GM12878 (cell line): ENCODE measurements at regions not wholly inside any gene's neighbourhood (a gene's known extent, or its start where the extent isn't known, plus 50 kb on each side); places are given as distances from the start of the nearest gene placed in this dataset.

Experiments used
- ATAC-seq: fragments of 200-7000 bp; cut with Tn5 transposase; 3 replicates; pipeline ENCODE4 v1.9.1; 2020; ENCODE audit warnings: mild to moderate bottlenecking, moderate library complexity
- BruUV-seq: library from RNA; stranded (reverse); fragments of 400-500 nt; replicated peaks from 2 replicates; lab custom pipeline; 2021; lab: Mats Ljungman, UMichigan
- CTCF ChIA-PET: fragments of 300-600 bp; sonication (Branson Sonifier 250); formaldehyde crosslinking; extraction: SDS; loops from one replicate; lab custom pipeline; 2021; ENCODE audit warnings: inconsistent platforms; lab: Yijun Ruan, JAX
- POLR2A ChIA-PET: fragments of 350-600 bp; formaldehyde crosslinking; extraction: SDS; loops from one replicate; lab custom pipeline; 2021; ENCODE audit warnings: inconsistent platforms; lab: Charles Lee
- RAD21 ChIA-PET: fragments of 300-600 bp; sonication (Branson Sonifier 250); formaldehyde crosslinking; loops from one replicate; lab custom pipeline; 2023; ENCODE audit warnings: antibody characterized with exemption; ENCODE audit not compliant: unreplicated experiment; lab: Charles Lee
- SMC1A ChIA-PET: fragments of 300-600 bp; sonication (Branson Sonifier 250); formaldehyde crosslinking; loops from one replicate; lab custom pipeline; 2023; ENCODE audit not compliant: unreplicated experiment, uncharacterized antibody; lab: Charles Lee
- DNase-seq: peaks from one replicate; pipeline ENCODE4 v3.0.0-alpha.2; 2011; ENCODE audit warnings: low read depth, low spot score
- FAIRE-seq: peaks from 3 replicates; lab custom pipeline; 2011; peaks lifted over from hg19 to GRCh38; lab: Jason Lieb, UNC
- H2AFZ ChIP-seq: 2 replicates; pipeline ENCODE4 v1.6.0; 2011; ENCODE audit warnings: low read depth, low read length, control low read depth; ENCODE audit not compliant: control insufficient read depth
- H3K27ac ChIP-seq: 2 replicates; pipeline ENCODE4 v1.5.1; 2011; ENCODE audit warnings: control low read depth; ENCODE audit not compliant: control insufficient read depth, insufficient read depth
- H3K27me3 ChIP-seq, 2 experiments: replicated peaks in 1 of 2; 2 replicates each; pipeline versions ENCODE4 v1.6.0 to v1.6.1; 2011; ENCODE audit warnings: low read length in 1 of 2; ENCODE audit not compliant: control insufficient read depth in 2 of 2, insufficient read depth in 2 of 2
- H3K36me3 ChIP-seq, 2 experiments: 2 replicates each; pipeline ENCODE4 v1.5.1; 2011; ENCODE audit warnings: low read length in 1 of 2; ENCODE audit not compliant: control insufficient read depth in 2 of 2, insufficient read depth in 2 of 2
- H3K4me1 ChIP-seq: 2 replicates; pipeline ENCODE4 v1.6.1; 2011; ENCODE audit warnings: mild to moderate bottlenecking, low read length, moderate library complexity, mixed read lengths; ENCODE audit not compliant: control insufficient read depth, insufficient read depth
- H3K4me2 ChIP-seq: 2 replicates; pipeline ENCODE4 v1.6.0; 2011; ENCODE audit warnings: control low read depth; ENCODE audit not compliant: control insufficient read depth, insufficient read depth
- H3K4me3 ChIP-seq: fragments of 200-600 bp; sonication (generic); 2 replicates; pipeline ENCODE4 v1.5.1; 2016
- H3K79me2 ChIP-seq: 2 replicates; pipeline ENCODE4 v1.6.0; 2011; ENCODE audit warnings: low read length; ENCODE audit not compliant: control insufficient read depth, insufficient read depth
- H3K9ac ChIP-seq: 2 replicates; pipeline ENCODE4 v1.8.0; 2011; ENCODE audit warnings: low read length, control low read depth, mixed read lengths; ENCODE audit not compliant: control insufficient read depth, insufficient read depth
- H3K9me3 ChIP-seq: replicated peaks from 3 replicates; pipeline ENCODE4 v1.5.1; 2011; ENCODE audit warnings: mild to moderate bottlenecking, low read length; ENCODE audit not compliant: control insufficient read depth, insufficient read depth
- H4K20me1 ChIP-seq: 2 replicates; pipeline ENCODE4 v1.6.0; 2011; ENCODE audit not compliant: control insufficient read depth, insufficient read depth
- CBX3 ChIP-seq: fragments of 200-600 bp; sonication (generic); IDR thresholded peaks from 2 replicates; pipeline ENCODE4 v1.6.1; 2016; ENCODE audit warnings: low read depth, borderline replicate concordance
- ESRRA ChIP-seq: IDR thresholded peaks from 2 replicates; pipeline ENCODE4 v1.6.1; 2012; ENCODE audit warnings: mild to moderate bottlenecking, low read length, improper control_type of control experiment
- JUNB ChIP-seq: IDR thresholded peaks from 2 replicates; pipeline ENCODE4 v1.6.1; 2016; ENCODE audit warnings: antibody characterized with exemption, mild to moderate bottlenecking
- KAT2A ChIP-seq: conservative IDR thresholded peaks from 2 replicates; pipeline ENCODE4 v1.6.1; 2011; ENCODE audit warnings: low read depth, low read length; ENCODE audit not compliant: control insufficient read depth
- NFXL1 ChIP-seq: fragments of 450-650 bp; IDR thresholded peaks from 2 replicates; pipeline ENCODE4 v1.6.1; 2017; ENCODE audit warnings: antibody characterized with exemption, mild to moderate bottlenecking, borderline replicate concordance
- NFYA ChIP-seq: IDR thresholded peaks from 2 replicates; pipeline ENCODE4 v1.6.1; 2011; ENCODE audit warnings: low read depth, mild to moderate bottlenecking, low read length, improper control_type of control experiment, borderline replicate concordance
- SIN3A ChIP-seq: IDR thresholded peaks from 2 replicates; pipeline ENCODE4 v1.6.1; 2012; ENCODE audit warnings: low read depth, low read length, improper control_type of control experiment
- SP1 ChIP-seq: IDR thresholded peaks from one replicate; pipeline ENCODE4 v1.6.1; 2011; ENCODE audit warnings: low read depth, low read length
- SREBF1 ChIP-seq: IDR thresholded peaks from 2 replicates; pipeline ENCODE4 v1.6.1; 2012; ENCODE audit warnings: mild to moderate bottlenecking, low read length
- SRF ChIP-seq, 2 experiments: IDR thresholded peaks; 2 replicates each; pipeline ENCODE4 v1.6.1; 2011; ENCODE audit warnings: low read depth in 2 of 2, low read length in 2 of 2, mild to moderate bottlenecking in 1 of 2, moderate library complexity in 1 of 2
- STAT1 ChIP-seq: fragments of 450-650 bp; conservative IDR thresholded peaks from 2 replicates; pipeline ENCODE4 v1.6.1; 2014; ENCODE audit warnings: antibody characterized with exemption, mild to moderate bottlenecking
- TAF1 ChIP-seq: IDR thresholded peaks from 2 replicates; pipeline ENCODE4 v1.6.1; 2011; ENCODE audit warnings: mild to moderate bottlenecking, low read depth, low read length, borderline replicate concordance
- TCF7 ChIP-seq: IDR thresholded peaks from 2 replicates; pipeline ENCODE4 v1.6.1; 2014; ENCODE audit warnings: antibody characterized with exemption, borderline replicate concordance
- ZZZ3 ChIP-seq: IDR thresholded peaks from 2 replicates; pipeline ENCODE4 v1.6.1; 2011; ENCODE audit warnings: low read depth; ENCODE audit not compliant: control insufficient read depth, insufficient read length
- WGBS: methylation state at CpG from one replicate; pipeline ENCODE4 v1.1.6; 2016; ENCODE audit warnings: low lambda C conversion rate; ENCODE audit not compliant: insufficient replicate concordance, insufficient coverage; ENCODE audit errors: missing lambda C conversion rate; 5-methylcytosine and 5-hydroxymethylcytosine counted together
- in situ Hi-C: fragments of 300-500 bp; cut with MboI; formaldehyde crosslinking; loops from 9 replicates; pipeline ENCODE4 v1.14.3; 2018; ENCODE audit warnings: mixed read lengths
- intact Hi-C: fragments of 100-400 bp; cut with micrococcal nuclease; formaldehyde crosslinking; loops from one replicate; pipeline ENCODE4 v1.14.2; 2022; ENCODE audit not compliant: unreplicated experiment
- TF ChIP-seq, protein P1 (sequence below): fragments of 450-650 bp; IDR thresholded peaks from 2 replicates; pipeline ENCODE4 v1.6.1; 2017; ENCODE audit warnings: mild to moderate bottlenecking, moderate library complexity
- TF ChIP-seq, protein P2 (sequence below): IDR thresholded peaks from 2 replicates; pipeline ENCODE4 v1.6.1; 2012; ENCODE audit warnings: low read depth, low read length, improper control_type of control experiment

DNA sequence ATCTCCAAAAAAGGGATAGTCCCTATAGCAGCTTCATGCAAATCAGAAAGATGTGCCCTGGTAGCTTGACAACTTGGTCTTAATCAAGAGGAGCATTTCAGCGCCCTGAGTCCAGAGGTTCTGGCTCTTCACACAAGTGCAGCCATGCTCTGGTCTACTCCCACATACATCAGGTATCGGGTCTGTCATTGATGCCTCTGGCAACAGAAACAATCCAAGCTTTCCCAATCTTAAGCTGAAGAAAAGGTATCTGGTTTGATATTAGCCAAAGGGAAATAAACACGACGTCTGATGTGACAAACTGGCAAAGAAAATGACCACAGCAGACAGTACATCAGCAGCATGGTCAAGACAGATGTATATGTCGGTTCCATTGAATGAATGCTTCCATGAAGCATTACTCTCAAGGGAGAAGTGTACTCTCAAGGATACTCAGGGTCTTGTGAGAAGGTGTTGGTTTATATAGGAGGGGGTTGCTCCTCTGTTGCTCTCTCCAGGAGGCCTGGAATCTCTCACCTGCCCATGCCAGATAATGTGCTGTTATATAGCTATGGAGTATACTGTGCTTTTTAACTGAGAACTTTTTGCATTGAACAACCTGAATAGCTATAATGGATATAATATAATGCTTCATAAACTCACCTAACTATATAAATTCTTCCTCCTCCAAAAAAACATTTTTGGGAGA is 879.6 kb upstream of the PCDH10 start (continued):
- TF ChIP-seq TCF7 (no peak), SIN3A (no peak), CBX3 (no peak), TAF1 (no peak), KAT2A (no peak), STAT1 (no peak), NFYA (no peak), SRF (IDR thresholded peaks at IDR 0.05; ENCODE audit: low read depth in 2 of 2, low read length in 2 of 2) (no peak), ESRRA (no peak)

DNA sequence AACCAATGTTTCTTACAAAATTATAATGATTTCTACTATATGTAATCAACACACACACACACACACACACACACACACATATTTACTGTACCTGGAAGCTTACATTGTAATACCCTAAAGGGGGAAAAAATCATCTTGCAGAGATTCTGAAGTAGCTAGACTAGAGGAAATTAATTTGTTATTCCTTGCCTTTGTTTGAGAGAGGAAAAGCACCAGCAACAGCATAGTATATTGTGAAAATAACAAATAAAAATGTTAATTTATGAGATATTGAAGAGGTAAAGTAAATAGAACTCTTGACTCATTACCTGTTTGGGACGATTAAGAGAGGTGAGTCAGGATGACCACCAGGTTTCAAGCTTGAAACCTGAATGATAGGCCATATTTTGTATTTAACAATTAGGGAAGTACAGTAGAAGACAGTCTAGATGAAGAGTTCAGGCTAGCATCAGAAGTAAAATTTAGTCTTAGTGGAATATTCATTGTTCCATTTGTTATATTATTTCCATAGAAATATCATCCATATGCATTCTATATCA is 873.4 kb upstream of the PCDH10 start:
- in situ Hi-C loops (no loop called here), intact Hi-C loops (no loop called here)
- DNase-seq (no peak), FAIRE-seq (no peak), ATAC-seq (no peak)
- Histone ChIP-seq H4K20me1 (no peaks in the 10 kb centered on the region), H3K27me3 (no peaks in the 10 kb centered on the region), H3K36me3 (no peaks in the 10 kb centered on the region), H3K9me3 (no peaks in the 10 kb centered on the region), H2AFZ (no peak overlapping the region), H3K27ac (no peak overlapping the region), H3K4me3 (no peak overlapping the region), H3K4me1 (no peaks in the 10 kb centered on the region), H3K9ac (no peak overlapping the region), H3K4me2 (no peak overlapping the region), H3K79me2 (no peaks in the 10 kb centered on the region)
- SMC1A ChIA-PET, result interaction anchor here (0.8 kb wide), 1 partner anchor 29 kb away, joined by 4 read pairs; no protein-coding TSS in a partner anchor
- BruUV-seq, result no TSS peak
- RAD21 ChIA-PET, result no interaction called here
- CTCF ChIA-PET, result interaction anchor here (1.2 kb wide), 1 partner anchor 23 kb away, joined by 3 read pairs; no protein-coding TSS in a partner anchor
- no peak for TF ChIP-seq ZZZ3
- TF ChIP-seq JUNB, result no peak
- TF ChIP-seq, protein P1, sequence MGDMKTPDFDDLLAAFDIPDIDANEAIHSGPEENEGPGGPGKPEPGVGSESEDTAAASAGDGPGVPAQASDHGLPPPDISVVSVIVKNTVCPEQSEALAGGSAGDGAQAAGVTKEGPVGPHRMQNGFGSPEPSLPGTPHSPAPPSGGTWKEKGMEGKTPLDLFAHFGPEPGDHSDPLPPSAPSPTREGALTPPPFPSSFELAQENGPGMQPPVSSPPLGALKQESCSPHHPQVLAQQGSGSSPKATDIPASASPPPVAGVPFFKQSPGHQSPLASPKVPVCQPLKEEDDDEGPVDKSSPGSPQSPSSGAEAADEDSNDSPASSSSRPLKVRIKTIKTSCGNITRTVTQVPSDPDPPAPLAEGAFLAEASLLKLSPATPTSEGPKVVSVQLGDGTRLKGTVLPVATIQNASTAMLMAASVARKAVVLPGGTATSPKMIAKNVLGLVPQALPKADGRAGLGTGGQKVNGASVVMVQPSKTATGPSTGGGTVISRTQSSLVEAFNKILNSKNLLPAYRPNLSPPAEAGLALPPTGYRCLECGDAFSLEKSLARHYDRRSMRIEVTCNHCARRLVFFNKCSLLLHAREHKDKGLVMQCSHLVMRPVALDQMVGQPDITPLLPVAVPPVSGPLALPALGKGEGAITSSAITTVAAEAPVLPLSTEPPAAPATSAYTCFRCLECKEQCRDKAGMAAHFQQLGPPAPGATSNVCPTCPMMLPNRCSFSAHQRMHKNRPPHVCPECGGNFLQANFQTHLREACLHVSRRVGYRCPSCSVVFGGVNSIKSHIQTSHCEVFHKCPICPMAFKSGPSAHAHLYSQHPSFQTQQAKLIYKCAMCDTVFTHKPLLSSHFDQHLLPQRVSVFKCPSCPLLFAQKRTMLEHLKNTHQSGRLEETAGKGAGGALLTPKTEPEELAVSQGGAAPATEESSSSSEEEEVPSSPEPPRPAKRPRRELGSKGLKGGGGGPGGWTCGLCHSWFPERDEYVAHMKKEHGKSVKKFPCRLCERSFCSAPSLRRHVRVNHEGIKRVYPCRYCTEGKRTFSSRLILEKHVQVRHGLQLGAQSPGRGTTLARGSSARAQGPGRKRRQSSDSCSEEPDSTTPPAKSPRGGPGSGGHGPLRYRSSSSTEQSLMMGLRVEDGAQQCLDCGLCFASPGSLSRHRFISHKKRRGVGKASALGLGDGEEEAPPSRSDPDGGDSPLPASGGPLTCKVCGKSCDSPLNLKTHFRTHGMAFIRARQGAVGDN, result no peak
- no peak for TF ChIP-seq NFXL1
- TF ChIP-seq, protein P2, sequence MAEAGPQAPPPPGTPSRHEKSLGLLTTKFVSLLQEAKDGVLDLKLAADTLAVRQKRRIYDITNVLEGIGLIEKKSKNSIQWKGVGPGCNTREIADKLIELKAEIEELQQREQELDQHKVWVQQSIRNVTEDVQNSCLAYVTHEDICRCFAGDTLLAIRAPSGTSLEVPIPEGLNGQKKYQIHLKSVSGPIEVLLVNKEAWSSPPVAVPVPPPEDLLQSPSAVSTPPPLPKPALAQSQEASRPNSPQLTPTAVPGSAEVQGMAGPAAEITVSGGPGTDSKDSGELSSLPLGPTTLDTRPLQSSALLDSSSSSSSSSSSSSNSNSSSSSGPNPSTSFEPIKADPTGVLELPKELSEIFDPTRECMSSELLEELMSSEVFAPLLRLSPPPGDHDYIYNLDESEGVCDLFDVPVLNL, result no peak
- TF ChIP-seq SP1, result no peak
- no peak for TF ChIP-seq SREBF1
- POLR2A ChIA-PET, result no interaction called here
- WGBS, result 4% methylated on average over 1 of the region's 1 CpG
